HG02571 (cell line): ENCODE measurements at regions not wholly inside any gene's neighbourhood (a gene's known extent, or its start where the extent isn't known, plus 50 kb on each side); places are given as distances from the start of the nearest gene placed in this dataset.

Source experiments
- ATAC-seq: cut with Tn5 transposase; IDR thresholded peaks from one replicate; pipeline ENCODE4 v1.9.1; 2021; ENCODE audit warnings: mild to moderate bottlenecking, moderate library complexity; ENCODE audit not compliant: unreplicated experiment

GRCh38 chr11:29783506-29783905, 233.3 kb downstream of the KCNA4 start:
- ATAC-seq = no peak

GRCh38 chr11:29782447-29782846, 234.4 kb downstream of the KCNA4 start:
- no peak for ATAC-seq

GRCh38 chr11:29781268-29781667, 235.6 kb downstream of the KCNA4 start:
- no peak for ATAC-seq

- no peak for ATAC-seq
Observed at GRCh38 chr11:29780756-29781155, 236.1 kb downstream of the KCNA4 start.

- no peak for ATAC-seq
Observed at GRCh38 chr11:29773656-29774264, 243.1 kb downstream of the KCNA4 start.

- ATAC-seq = no peak
Observed at GRCh38 chr11:29756871-29757270, 260.0 kb downstream of the KCNA4 start.

GRCh38 chr11:29755474-29755873, 261.4 kb downstream of the KCNA4 start:
- ATAC-seq = no peak

GRCh38 chr11:29751618-29752017, 265.2 kb downstream of the KCNA4 start:
- no peak for ATAC-seq

- ATAC-seq = no peak
Observed at GRCh38 chr11:29750392-29750791, 266.4 kb downstream of the KCNA4 start.

GRCh38 chr11:29734287-29734686, 282.5 kb downstream of the KCNA4 start:
- ATAC-seq = no peak

- ATAC-seq = no peak
Observed at GRCh38 chr11:29713831-29714320, 303.0 kb downstream of the KCNA4 start.

- no peak for ATAC-seq
Observed at GRCh38 chr11:29712616-29713015, 304.2 kb downstream of the KCNA4 start.

GRCh38 chr11:29707924-29708323, 308.9 kb downstream of the KCNA4 start:
- ATAC-seq = no peak

- ATAC-seq = no peak
Observed at GRCh38 chr11:29685361-29685760, 331.5 kb downstream of the KCNA4 start.

- no peak for ATAC-seq
Observed at GRCh38 chr11:29682856-29683255, 334.0 kb downstream of the KCNA4 start.

- ATAC-seq = no peak
Observed at GRCh38 chr11:29679996-29680395, 336.8 kb downstream of the KCNA4 start.

GRCh38 chr11:29676993-29677392, 339.8 kb downstream of the KCNA4 start:
- ATAC-seq = no peak

- ATAC-seq = no peak
Observed at GRCh38 chr11:29669310-29669709, 347.5 kb downstream of the KCNA4 start.

- ATAC-seq = no peak
Observed at GRCh38 chr11:29657709-29658108, 359.1 kb downstream of the KCNA4 start.

- no peak for ATAC-seq
Observed at GRCh38 chr11:29656597-29656996, 360.2 kb downstream of the KCNA4 start.

GRCh38 chr11:29645373-29645772, 371.5 kb downstream of the KCNA4 start:
- no peak for ATAC-seq

- ATAC-seq = no peak
Observed at GRCh38 chr11:29641201-29641600, 375.6 kb downstream of the KCNA4 start.

GRCh38 chr11:29634744-29635143, 382.1 kb downstream of the KCNA4 start:
- no peak for ATAC-seq
